Tibial artery (tissue), 4 donors: ENCODE measurements at regions not wholly inside any gene's neighbourhood (a gene's known extent, or its start where the extent isn't known, plus 50 kb on each side); places are given as distances from the start of the nearest gene placed in this dataset.

Experiments
- DNase-seq, 2 donors: peaks; one replicate each; pipeline ENCODE4 v3.0.0-alpha.2; 2019
- H3K27ac ChIP-seq, 2 donors: fragments of 200-600 bp; sonication (generic) in 1 of 2; 1 replicate in 1 of 2; 2 replicates in 1 of 2; pipeline ENCODE4 v1.5.1; 2018 to 2019; ENCODE audit warnings: mild to moderate bottlenecking in 1 of 2
- H3K27me3 ChIP-seq, 2 donors: fragments of 200-600 bp; sonication (generic) in 1 of 2; one replicate each; pipeline versions ENCODE4 v1.5.1 to v1.6.0; 2016 to 2019
- H3K36me3 ChIP-seq, 3 donors: fragments of 200-600 bp; sonication (generic) in 2 of 3; one replicate each; pipeline ENCODE4 v1.5.1; 2016 to 2019; ENCODE audit warnings: mild to moderate bottlenecking in 2 of 3
- H3K4me1 ChIP-seq, 4 donors: fragments of 200-600 bp; sonication (generic) in 2 of 4; 1 replicate in 3 of 4; 2 replicates in 1 of 4; pipeline ENCODE4 v1.5.1; 2016 to 2019
- H3K4me3 ChIP-seq, 2 donors: fragments of 200-600 bp; sonication (generic) in 1 of 2; 1 replicate in 1 of 2; 2 replicates in 1 of 2; pipeline ENCODE4 v1.5.1; 2018 to 2019; ENCODE audit warnings: mild to moderate bottlenecking in 2 of 2
- H3K9me3 ChIP-seq, 3 donors: fragments of 200-600 bp; sonication (generic) in 1 of 3; one replicate each; pipeline ENCODE4 v1.5.1; 2016 to 2019
- intact Hi-C: fragments of 100-400 bp; cut with DNase I; formaldehyde crosslinking; loops from one replicate; pipeline ENCODE4 v1.15.0; 2023; ENCODE audit warnings: low total_unique reads
- TF ChIP-seq, protein P1 (sequence below), 2 experiments: fragments of 200-600 bp in 1 of 2; fragments of 450-650 bp in 1 of 2; IDR thresholded peaks; one replicate each; pipeline ENCODE4 v1.5.1; 2017 to 2019; ENCODE audit warnings: antibody characterized with exemption in 2 of 2, mild to moderate bottlenecking in 1 of 2, moderate library complexity in 1 of 2

DNA sequence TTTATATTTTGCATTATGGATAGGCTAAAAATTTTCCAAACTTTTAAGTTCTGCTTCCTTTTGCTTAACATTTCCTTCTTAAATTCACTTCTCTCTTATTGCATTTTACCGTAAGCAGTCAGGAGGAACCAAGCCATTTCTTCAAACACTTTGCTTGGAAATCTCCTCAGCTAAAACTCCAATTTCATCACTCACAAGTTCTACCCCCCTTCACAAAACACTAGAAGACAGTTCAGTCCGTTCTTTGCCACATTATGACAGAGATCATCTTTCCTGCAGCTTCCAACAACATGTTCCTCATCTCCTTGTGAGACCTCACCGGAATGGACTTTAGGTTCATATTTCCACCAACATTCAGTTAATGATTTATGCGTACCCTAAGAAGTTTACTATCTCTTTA is 79.2 kb upstream of the LY86 start:
- intact Hi-C loops: no loop called here
- Histone ChIP-seq H3K4me3 (no peak overlapping the region), H3K36me3 (no peaks in the 10 kb centered on the region), H3K27me3 (no peaks in the 10 kb centered on the region), H3K27ac (no peak overlapping the region), H3K4me1 (no peaks in the 10 kb centered on the region), H3K9me3 (no peaks in the 10 kb centered on the region)
- no peak for DNase-seq
- TF ChIP-seq, protein P1, sequence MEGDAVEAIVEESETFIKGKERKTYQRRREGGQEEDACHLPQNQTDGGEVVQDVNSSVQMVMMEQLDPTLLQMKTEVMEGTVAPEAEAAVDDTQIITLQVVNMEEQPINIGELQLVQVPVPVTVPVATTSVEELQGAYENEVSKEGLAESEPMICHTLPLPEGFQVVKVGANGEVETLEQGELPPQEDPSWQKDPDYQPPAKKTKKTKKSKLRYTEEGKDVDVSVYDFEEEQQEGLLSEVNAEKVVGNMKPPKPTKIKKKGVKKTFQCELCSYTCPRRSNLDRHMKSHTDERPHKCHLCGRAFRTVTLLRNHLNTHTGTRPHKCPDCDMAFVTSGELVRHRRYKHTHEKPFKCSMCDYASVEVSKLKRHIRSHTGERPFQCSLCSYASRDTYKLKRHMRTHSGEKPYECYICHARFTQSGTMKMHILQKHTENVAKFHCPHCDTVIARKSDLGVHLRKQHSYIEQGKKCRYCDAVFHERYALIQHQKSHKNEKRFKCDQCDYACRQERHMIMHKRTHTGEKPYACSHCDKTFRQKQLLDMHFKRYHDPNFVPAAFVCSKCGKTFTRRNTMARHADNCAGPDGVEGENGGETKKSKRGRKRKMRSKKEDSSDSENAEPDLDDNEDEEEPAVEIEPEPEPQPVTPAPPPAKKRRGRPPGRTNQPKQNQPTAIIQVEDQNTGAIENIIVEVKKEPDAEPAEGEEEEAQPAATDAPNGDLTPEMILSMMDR (IDR thresholded peaks at IDR 0.05): no peak

DNA sequence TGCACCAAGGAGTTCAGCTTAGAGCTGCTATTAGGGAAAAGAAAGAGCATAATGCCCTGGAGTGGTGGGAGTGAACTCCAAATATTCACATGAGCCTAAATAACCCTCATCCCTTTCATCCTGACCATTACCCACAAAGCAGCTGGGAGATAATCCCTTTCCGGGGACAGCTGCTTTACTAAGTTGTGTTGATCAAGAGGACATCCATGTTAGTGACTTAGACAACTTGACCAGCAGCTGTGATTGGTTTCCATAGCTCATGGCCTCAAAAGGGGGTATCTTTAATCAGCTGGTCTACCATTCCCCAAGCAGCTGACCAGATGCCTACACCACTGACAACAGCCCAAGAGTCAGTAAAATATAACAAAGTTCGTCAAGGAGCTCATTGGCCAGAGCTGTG is 75.8 kb upstream of the LY86 start:
- no peaks in the 10 kb centered on the region for H3K27me3 ChIP-seq
- intact Hi-C loops: no loop called here
- H3K36me3 ChIP-seq: no peaks in the 10 kb centered on the region
- no peak overlapping the region for H3K4me3 ChIP-seq
- TF ChIP-seq, protein P1 (IDR thresholded peaks at IDR 0.05): no peak
- no peak overlapping the region for H3K27ac ChIP-seq
- no peak for DNase-seq
- H3K9me3 ChIP-seq: no peaks in the 10 kb centered on the region
- no peaks in the 10 kb centered on the region for H3K4me1 ChIP-seq

DNA sequence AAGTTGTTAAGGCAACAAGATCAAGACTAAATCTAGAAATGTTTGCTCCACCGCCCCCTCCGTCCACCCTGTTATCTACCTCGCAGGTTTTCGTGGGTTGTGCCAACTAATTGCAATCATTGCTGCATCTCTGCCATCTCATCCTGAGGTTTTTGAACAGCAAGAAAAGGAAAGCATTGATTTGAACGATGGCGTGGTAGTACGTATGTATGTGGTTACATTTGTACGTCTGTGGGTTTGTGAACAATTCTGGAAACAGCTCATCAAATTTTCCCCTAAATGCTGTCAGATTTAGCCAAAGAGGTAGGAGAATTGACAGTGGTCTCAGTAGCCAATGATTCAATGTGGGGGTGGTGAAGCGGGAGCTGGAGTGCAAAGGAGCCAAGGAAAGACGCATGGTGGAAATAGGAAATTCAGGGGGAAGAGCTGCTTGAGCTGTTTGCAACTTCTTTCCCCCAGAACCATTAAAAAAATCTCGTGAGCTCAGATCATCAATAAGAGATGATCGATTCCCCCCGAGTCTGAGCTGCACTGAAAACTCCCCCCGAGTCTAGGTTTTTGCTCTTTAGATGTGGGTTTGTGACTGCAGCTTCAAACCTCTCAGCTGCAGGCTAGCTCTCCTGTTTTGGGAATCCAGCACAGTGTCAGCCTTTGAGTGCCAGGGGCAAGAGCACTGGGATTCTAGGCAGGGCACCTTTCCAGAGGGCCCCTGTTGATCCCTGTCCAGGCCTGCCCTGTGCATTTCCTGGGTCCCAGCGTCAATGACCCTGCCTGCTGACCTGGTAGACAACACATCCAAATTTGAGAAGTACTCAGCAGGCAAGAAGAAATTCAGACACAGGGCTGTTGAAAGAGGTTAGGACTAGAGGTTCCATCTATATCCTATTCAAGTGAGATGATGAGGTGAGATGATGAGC is 72.6 kb upstream of the LY86 start:
- DNase-seq: no peak
- Histone ChIP-seq H3K4me3 (no peak overlapping the region), H3K9me3 (no peaks in the 10 kb centered on the region), H3K27ac (no peak overlapping the region), H3K36me3 (no peaks in the 10 kb centered on the region), H3K27me3 (no peaks in the 10 kb centered on the region), H3K4me1 (no peaks in the 10 kb centered on the region)
- intact Hi-C loops: no loop called here
- TF ChIP-seq, protein P1 (IDR thresholded peaks at IDR 0.05): no peak

DNA sequence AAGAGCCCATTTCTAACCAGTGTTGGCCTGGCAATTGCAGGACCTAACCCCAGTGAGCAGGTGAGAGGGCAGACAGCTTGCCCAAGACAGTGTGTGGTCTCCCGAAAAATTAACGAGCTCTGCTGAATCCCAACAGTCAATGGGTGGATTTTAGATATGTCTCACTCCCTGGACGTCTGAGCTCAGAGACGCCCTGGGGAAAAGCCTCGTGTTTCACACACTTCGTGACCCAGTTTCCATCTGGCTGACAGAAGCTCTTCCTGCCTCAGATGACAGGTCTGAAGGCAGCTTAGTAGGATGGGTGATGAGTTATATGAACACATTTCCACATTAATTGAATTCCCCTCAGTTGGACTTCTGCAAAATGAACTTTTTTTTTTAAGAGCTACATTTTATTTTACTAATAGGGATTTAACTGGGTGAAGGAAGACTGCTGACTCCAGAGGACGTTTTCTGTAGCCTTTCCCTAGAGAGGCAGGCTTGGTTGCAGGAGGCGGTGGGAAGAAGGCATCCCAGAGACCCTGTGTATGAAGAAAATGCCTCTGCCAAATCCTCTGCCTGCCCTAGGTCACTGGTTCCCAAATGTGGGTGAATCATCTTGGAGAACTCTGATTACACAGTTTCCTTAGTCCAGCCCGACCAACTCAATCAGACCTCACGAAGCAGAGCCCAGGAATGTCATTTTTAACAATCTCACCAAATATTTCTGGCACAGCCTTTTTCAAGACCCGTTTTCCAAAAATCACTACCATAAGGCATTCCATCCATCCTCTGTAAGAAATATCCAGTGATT is 71.7 kb upstream of the LY86 start:
- H3K9me3 ChIP-seq: no peaks in the 10 kb centered on the region
- TF ChIP-seq, protein P1 (IDR thresholded peaks at IDR 0.05): no peak
- no peaks in the 10 kb centered on the region for H3K36me3 ChIP-seq
- H3K27ac ChIP-seq: no peak overlapping the region
- intact Hi-C loops: no loop called here
- DNase-seq: peak; percentile 58 to 68
- H3K27me3 ChIP-seq: no peaks in the 10 kb centered on the region
- H3K4me1 ChIP-seq: no peaks in the 10 kb centered on the region
- H3K4me3 ChIP-seq: no peak overlapping the region

DNA sequence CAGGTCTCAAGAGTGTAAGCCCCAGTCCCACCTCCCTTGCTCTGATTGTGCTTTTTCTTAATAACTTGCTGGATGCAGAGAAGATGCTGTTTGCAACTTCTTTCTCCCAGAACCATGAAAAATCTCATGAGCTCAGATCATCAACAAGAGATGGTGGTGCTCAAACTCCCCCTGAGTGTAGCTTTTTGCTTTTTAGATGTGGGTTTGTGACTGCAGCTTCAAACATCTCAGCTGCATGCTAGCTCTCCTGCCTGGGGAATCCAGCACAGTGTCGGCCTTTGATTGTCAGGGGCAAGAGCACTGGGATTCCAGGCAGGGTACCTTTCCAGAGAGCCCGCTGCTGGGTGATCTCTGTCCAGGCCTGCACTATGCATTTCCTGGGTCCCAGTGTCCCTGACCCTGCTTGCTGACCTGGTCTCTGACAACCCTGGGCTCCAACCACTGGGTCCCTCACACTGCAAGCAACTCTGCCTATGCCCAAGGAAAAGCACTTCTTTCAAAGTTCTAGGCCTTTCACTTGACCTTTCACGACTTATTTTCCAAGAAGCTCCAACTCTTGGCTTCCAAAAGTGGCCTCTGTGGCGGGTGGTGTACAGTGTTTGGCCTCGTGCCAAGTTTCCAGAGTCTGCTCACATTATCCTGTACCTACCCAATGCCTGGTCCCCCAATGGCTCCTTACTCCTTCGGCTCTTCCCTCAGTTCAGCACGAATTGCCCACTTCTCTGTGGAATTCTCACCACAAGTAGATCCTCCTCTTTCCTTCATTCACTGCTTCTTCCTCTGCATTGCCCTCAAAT is 69.7 kb upstream of the LY86 start:
- no peak for DNase-seq
- intact Hi-C loops: no loop called here
- TF ChIP-seq, protein P1 (IDR thresholded peaks at IDR 0.05): no peak

More for the DNA sequence above, 69.7 kb upstream of the LY86 start:
- Histone ChIP-seq H3K4me1 (no peaks in the 10 kb centered on the region), H3K4me3 (no peak overlapping the region), H3K27me3 (no peaks in the 10 kb centered on the region), H3K9me3 (no peaks in the 10 kb centered on the region), H3K36me3 (no peaks in the 10 kb centered on the region), H3K27ac (no peak overlapping the region)
